Upper lobe of left lung (tissue), 6 donors: ENCODE measurements at regions not wholly inside any gene's neighbourhood (a gene's known extent, or its start where the extent isn't known, plus 50 kb on each side); places are given as distances from the start of the nearest gene placed in this dataset.

Experiments
- ATAC-seq, 2 donors: fragments of 200-7000 bp; cut with Tn5 transposase; one replicate each; pipeline ENCODE4 v1.9.1; 2022; ENCODE audit warnings: mild to moderate bottlenecking in 2 of 2, moderate library complexity in 2 of 2; ENCODE audit not compliant: low FRiP score in 2 of 2
- DNase-seq, 2 donors: peaks; one replicate each; pipeline ENCODE4 v3.0.0-alpha.2; 2019 to 2020
- H3K27ac ChIP-seq, 4 donors: fragments of 200-600 bp; sonication (generic); one replicate each; pipeline ENCODE4 v1.5.1; 2016 to 2019
- H3K27me3 ChIP-seq, 4 donors: fragments of 200-600 bp; sonication (generic); one replicate each; pipeline ENCODE4 v1.5.1; 2017 to 2019
- H3K36me3 ChIP-seq, 4 donors: fragments of 200-600 bp; sonication (generic); one replicate each; pipeline ENCODE4 v1.5.1; 2016 to 2019
- H3K4me1 ChIP-seq, 4 donors: fragments of 200-600 bp; sonication (generic); one replicate each; pipeline ENCODE4 v1.5.1; 2018 to 2019
- H3K4me3 ChIP-seq, 4 donors: fragments of 200-600 bp; sonication (generic); one replicate each; pipeline ENCODE4 v1.5.1; 2017 to 2019; ENCODE audit warnings: mild to moderate bottlenecking in 2 of 4, moderate library complexity in 1 of 4
- H3K9me3 ChIP-seq, 4 donors: fragments of 200-600 bp; sonication (generic); one replicate each; pipeline ENCODE4 v1.5.1; 2018 to 2019
- CTCF ChIP-seq, 6 experiments: fragments of 450-650 bp in 4 of 6; fragments of 200-600 bp in 2 of 6; sonication (generic) in 2 of 6; IDR thresholded peaks; one replicate each; pipeline ENCODE4 v1.5.1; 2016 to 2019; ENCODE audit warnings: antibody characterized with exemption in 6 of 6
- EP300 ChIP-seq, 4 donors: sonication (generic); formaldehyde crosslinking; IDR thresholded peaks; one replicate each; pipeline ENCODE4 v1.5.1; 2017; ENCODE audit warnings: antibody characterized with exemption in 4 of 4, control low read depth in 2 of 4
- POLR2A ChIP-seq, 4 donors: fragments of 450-650 bp; IDR thresholded peaks; one replicate each; pipeline ENCODE4 v1.5.1; 2016 to 2017; ENCODE audit warnings: antibody characterized with exemption in 4 of 4, mild to moderate bottlenecking in 2 of 4
- POLR2AphosphoS5 ChIP-seq, 2 donors: sonication (generic); formaldehyde crosslinking; IDR thresholded peaks; one replicate each; pipeline ENCODE4 v1.5.1; 2017; ENCODE audit warnings: antibody characterized with exemption in 2 of 2
- WGBS, 2 donors: methylation state at CpG; one replicate each; pipeline ENCODE4 v1.1.5; 2017 to 2018; 5-methylcytosine and 5-hydroxymethylcytosine counted together
- donor health status: DM: no; HTN: no; CAD: no; lungs with moderate emphysema.
- donor health status: DM: no; HTN: yes; CAD: no; lungs with severe emphysema.

- Histone ChIP-seq H3K27me3 (no peaks in the 10 kb centered on the region), H3K36me3 (no peaks in the 10 kb centered on the region), H3K27ac (no peak overlapping the region), H3K4me3 (no peak overlapping the region), H3K9me3 (no peaks in the 10 kb centered on the region), H3K4me1 (no peaks in the 10 kb centered on the region)
- 86 to 87% methylated on average over 3 of the region's 3 CpGs for WGBS, 2 donors
- TF ChIP-seq POLR2A (IDR thresholded peaks at IDR 0.05) (no peak), EP300 (IDR thresholded peaks at IDR 0.05) (no peak), POLR2AphosphoS5 (IDR thresholded peaks at IDR 0.05) (no peak), CTCF (IDR thresholded peaks at IDR 0.05) (no peak)
- ATAC-seq (no peak), DNase-seq (no peak)
These were observed 74.0 kb upstream of the TCF12 start for GRCh38 chr15:56844471-56844870.

GRCh38 chr15:56839641-56840040 lies 78.8 kb upstream of the TCF12 start:
- Histone ChIP-seq H3K27ac (no peak overlapping the region), H3K27me3 (no peaks in the 10 kb centered on the region), H3K9me3 (no peaks in the 10 kb centered on the region), H3K36me3 (no peaks in the 10 kb centered on the region), H3K4me3 (no peak overlapping the region), H3K4me1 (no peaks in the 10 kb centered on the region)
- TF ChIP-seq POLR2AphosphoS5 (IDR thresholded peaks at IDR 0.05) = no peak
- no peak for TF ChIP-seq POLR2A (IDR thresholded peaks at IDR 0.05)
- no peak for TF ChIP-seq EP300 (IDR thresholded peaks at IDR 0.05)
- DNase-seq (no peak), ATAC-seq (no peak)

GRCh38 chr15:56839099-56839498 lies 79.3 kb upstream of the TCF12 start:
- Histone ChIP-seq H3K9me3 (no peaks in the 10 kb centered on the region), H3K4me1 (no peaks in the 10 kb centered on the region), H3K27me3 (no peaks in the 10 kb centered on the region), H3K36me3 (no peaks in the 10 kb centered on the region), H3K27ac (no peak overlapping the region), H3K4me3 (no peak overlapping the region)
- ATAC-seq (no peak), DNase-seq (no peak)
- 67 to 72% methylated on average over 5 of the region's 5 CpGs for WGBS, 2 donors
- TF ChIP-seq CTCF (IDR thresholded peaks at IDR 0.05) (no peak), POLR2AphosphoS5 (IDR thresholded peaks at IDR 0.05) (no peak), EP300 (IDR thresholded peaks at IDR 0.05) (no peak), POLR2A (IDR thresholded peaks at IDR 0.05) (no peak)

- H3K9me3 ChIP-seq = no peaks in the 10 kb centered on the region
- no peak overlapping the region for H3K27ac ChIP-seq
- H3K36me3 ChIP-seq = no peaks in the 10 kb centered on the region
- no peak for ATAC-seq
- WGBS, 2 donors = 98 to 100% methylated on average over 4 of the region's 4 CpGs
- TF ChIP-seq CTCF (IDR thresholded peaks at IDR 0.05) (no peak), POLR2A (IDR thresholded peaks at IDR 0.05) (no peak), EP300 (IDR thresholded peaks at IDR 0.05) (no peak), POLR2AphosphoS5 (IDR thresholded peaks at IDR 0.05) (no peak)
- H3K4me1 ChIP-seq = no peaks in the 10 kb centered on the region
- H3K4me3 ChIP-seq = no peak overlapping the region
- no peak for DNase-seq
- H3K27me3 ChIP-seq = no peaks in the 10 kb centered on the region
These were observed 80.4 kb upstream of the TCF12 start for GRCh38 chr15:56838085-56838484.

- TF ChIP-seq POLR2AphosphoS5 (IDR thresholded peaks at IDR 0.05) (no peak), CTCF (IDR thresholded peaks at IDR 0.05) (no peak), EP300 (IDR thresholded peaks at IDR 0.05) (no peak), POLR2A (IDR thresholded peaks at IDR 0.05) (no peak)
- Histone ChIP-seq H3K27ac (no peak overlapping the region), H3K9me3 (no peaks in the 10 kb centered on the region)
These were observed 81.2 kb upstream of the TCF12 start for GRCh38 chr15:56837273-56837672.

More at GRCh38 chr15:56837273-56837672, 81.2 kb upstream of the TCF12 start:
- Histone ChIP-seq H3K36me3 (no peaks in the 10 kb centered on the region), H3K4me3 (no peak overlapping the region), H3K27me3 (no peaks in the 10 kb centered on the region), H3K4me1 (peaks cover 0 to 3% (median 2%) of the 10 kb centered on the region in 4 donors)
- ATAC-seq (no peak), DNase-seq (no peak)
- 83 to 94% methylated on average over 1 of the region's 1 CpG for WGBS, 2 donors
